ENCODE measurements at regions not wholly inside any gene's neighbourhood (a gene's known extent, or its start where the extent isn't known, plus 50 kb on each side); places are given as distances from the start of the nearest gene placed in this dataset.

DNA sequence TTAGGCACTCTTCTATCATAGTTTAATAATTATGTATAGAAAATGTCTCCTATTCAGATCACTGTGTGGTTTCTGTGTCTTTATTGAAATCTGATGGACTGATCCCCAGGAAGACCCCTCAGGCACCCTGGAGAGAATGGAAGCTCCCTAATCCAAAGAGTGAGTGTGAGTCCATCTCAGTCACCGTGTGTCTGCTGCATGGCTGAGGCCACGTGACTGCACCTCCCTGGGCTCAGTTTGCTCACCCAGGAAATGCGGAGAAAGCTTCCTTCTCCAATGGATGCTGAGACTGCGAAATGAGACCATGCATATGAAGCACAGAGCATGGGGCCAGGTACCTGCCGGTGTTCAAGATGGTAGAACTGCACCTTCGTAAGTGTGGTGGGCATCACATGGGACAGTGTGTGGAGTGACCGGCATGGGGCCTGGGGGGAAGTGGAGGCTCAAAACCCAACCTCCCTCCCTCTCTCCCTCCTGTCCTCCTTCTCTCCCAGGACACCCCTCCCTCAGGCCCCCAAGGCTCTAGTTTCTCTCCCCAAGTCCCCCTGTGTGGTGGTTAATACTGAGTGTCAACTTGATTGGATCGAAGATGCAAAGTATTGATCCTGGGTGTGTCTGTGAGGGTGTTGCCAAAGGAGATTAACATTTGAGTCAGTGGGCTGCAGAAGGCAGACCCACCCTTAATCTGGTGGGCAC lies 557.5 kb downstream of the PTPRU start:
- TF ChIP-seq, protein P1, sequence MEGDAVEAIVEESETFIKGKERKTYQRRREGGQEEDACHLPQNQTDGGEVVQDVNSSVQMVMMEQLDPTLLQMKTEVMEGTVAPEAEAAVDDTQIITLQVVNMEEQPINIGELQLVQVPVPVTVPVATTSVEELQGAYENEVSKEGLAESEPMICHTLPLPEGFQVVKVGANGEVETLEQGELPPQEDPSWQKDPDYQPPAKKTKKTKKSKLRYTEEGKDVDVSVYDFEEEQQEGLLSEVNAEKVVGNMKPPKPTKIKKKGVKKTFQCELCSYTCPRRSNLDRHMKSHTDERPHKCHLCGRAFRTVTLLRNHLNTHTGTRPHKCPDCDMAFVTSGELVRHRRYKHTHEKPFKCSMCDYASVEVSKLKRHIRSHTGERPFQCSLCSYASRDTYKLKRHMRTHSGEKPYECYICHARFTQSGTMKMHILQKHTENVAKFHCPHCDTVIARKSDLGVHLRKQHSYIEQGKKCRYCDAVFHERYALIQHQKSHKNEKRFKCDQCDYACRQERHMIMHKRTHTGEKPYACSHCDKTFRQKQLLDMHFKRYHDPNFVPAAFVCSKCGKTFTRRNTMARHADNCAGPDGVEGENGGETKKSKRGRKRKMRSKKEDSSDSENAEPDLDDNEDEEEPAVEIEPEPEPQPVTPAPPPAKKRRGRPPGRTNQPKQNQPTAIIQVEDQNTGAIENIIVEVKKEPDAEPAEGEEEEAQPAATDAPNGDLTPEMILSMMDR (IDR thresholded peaks at IDR 0.05 in 8 of 11, conservative IDR thresholded peaks at IDR 0.05 in 3 of 11), result no peak
- no peak for TF ChIP-seq POLR2AphosphoS5 (IDR thresholded peaks at IDR 0.05)
- TF ChIP-seq POLR2A (IDR thresholded peaks at IDR 0.05), result no peak
- H3K27ac ChIP-seq, result no peak overlapping the region
- WGBS, 5 donors, result 79 to 84% (median 80%) methylated on average over 8 of the region's 8 CpGs
- H3K36me3 ChIP-seq, result no peaks in the 10 kb centered on the region
- intact Hi-C loops (cut with DNase I; ENCODE audit: low total_unique reads), result loop anchor here (10.0 kb wide), 2 partner anchors 291 to 911 kb away; no protein-coding TSS in a partner anchor
- DNase-seq, result no peak
- H3K4me1 ChIP-seq, result no peaks in the 10 kb centered on the region
- H3K9me3 ChIP-seq, result peaks cover 0 to 23% (median 21%) of the 10 kb centered on the region in 8 donors
- no peak overlapping the region for H3K4me3 ChIP-seq
- peaks cover 0 to 28% (median 0%) of the 10 kb centered on the region in 7 donors for H3K27me3 ChIP-seq (replicated peaks in 1 of 7)

DNA sequence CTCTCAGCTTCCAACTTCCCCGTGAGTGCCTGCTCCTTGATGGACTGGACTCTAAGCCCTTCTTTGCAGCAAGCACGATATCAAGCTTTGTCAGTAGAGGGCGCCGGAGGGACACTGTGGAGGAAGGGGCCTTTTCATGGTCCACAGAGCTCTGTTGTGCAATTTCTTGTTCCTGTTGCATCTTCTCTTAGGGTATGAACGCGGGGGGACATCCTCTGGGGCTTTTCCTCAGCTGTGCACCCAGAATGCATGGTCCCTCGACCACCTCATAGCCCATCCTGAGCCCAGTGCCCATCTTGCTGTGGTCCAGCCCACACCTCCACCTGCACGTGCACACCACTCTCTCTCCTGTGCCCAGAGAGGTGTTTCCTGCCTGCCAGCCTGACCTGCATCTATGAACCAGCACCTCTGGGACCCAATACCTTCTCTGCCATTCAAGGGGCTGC lies 556.8 kb downstream of the PTPRU start:
- Histone ChIP-seq H3K27me3 (replicated peaks in 1 of 7) (peaks cover 0 to 32% (median 0%) of the 10 kb centered on the region in 7 donors), H3K4me1 (no peaks in the 10 kb centered on the region), H3K4me3 (no peak overlapping the region), H3K9me3 (peaks cover 0 to 23% (median 21%) of the 10 kb centered on the region in 8 donors), H3K36me3 (no peaks in the 10 kb centered on the region), H3K27ac (no peak overlapping the region)
- intact Hi-C loops (cut with DNase I; ENCODE audit: low total_unique reads), result loop anchor here (10.0 kb wide), 2 partner anchors 292 to 912 kb away; no protein-coding TSS in a partner anchor
- WGBS, 5 donors, result 7 to 11% (median 9%) methylated on average over 8 of the region's 8 CpGs
- DNase-seq, result no peak
- TF ChIP-seq, protein P1 (IDR thresholded peaks at IDR 0.05 in 8 of 11, conservative IDR thresholded peaks at IDR 0.05 in 3 of 11), result peak; percentile 27 to 72 (median 57)
- TF ChIP-seq POLR2A (IDR thresholded peaks at IDR 0.05), result no peak

- Histone ChIP-seq H3K27me3 (replicated peaks in 1 of 7) (peaks cover 0 to 48% (median 0%) of the 10 kb centered on the region in 7 donors), H3K4me3 (no peak overlapping the region), H3K9me3 (peaks cover 0 to 1% (median 0%) of the 10 kb centered on the region in 8 donors), H3K27ac (no peak overlapping the region), H3K4me1 (no peaks in the 10 kb centered on the region), H3K36me3 (no peaks in the 10 kb centered on the region)
- peak; percentile 40 for DNase-seq
- TF ChIP-seq POLR2AphosphoS5 (IDR thresholded peaks at IDR 0.05) (no peak), POLR2A (IDR thresholded peaks at IDR 0.05) (no peak)
- TF ChIP-seq, protein P1 (IDR thresholded peaks at IDR 0.05 in 8 of 11, conservative IDR thresholded peaks at IDR 0.05 in 3 of 11), result no peak
- intact Hi-C loops (cut with DNase I; ENCODE audit: low total_unique reads), result loop anchor here (10.0 kb wide), 2 partner anchors 295 to 915 kb away; no protein-coding TSS in a partner anchor
- 63 to 87% (median 73%) methylated on average over 5 to 6 of the region's 6 CpGs for WGBS, 5 donors
Measured at GRCh38 chr1:29789910-29790247, 553.6 kb downstream of the PTPRU start.

DNA sequence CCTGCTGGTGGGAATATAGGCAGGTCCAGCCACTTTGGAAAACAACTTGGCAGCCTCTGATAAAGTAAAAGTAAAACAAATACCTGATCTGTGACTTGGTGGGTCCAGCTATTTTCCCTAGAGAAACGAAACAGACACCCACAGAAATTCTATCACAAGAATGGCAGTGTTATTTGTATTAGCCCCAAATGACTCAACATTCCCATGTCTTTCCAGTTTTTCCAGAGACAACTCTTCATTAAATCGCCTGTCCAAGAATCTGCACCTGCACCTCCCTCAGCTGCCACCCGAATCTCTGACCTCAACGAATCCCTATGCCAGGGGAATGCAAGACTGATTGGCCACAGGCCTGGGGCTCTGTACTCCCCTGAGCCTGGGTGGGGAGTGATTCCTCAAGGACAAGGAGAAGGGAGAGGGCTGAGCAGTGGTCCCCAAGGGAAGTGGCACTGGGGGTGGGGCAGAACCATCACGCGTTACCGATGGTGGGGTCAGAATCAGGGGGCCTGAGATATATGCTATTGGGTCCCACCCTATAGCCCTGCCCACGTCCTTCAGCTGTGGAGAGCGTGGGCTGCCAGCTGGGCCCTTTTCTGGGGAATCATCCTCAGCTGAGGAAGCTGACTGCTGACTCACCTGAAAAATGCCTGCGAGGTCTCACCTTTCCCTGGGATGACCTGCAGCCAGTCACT lies 553.0 kb downstream of the PTPRU start:
- Histone ChIP-seq H3K4me3 (no peak overlapping the region), H3K9me3 (no peaks in the 10 kb centered on the region), H3K4me1 (no peaks in the 10 kb centered on the region), H3K27ac (no peak overlapping the region), H3K36me3 (no peaks in the 10 kb centered on the region), H3K27me3 (replicated peaks in 1 of 7) (peaks cover 0 to 53% (median 0%) of the 10 kb centered on the region in 7 donors)
- TF ChIP-seq POLR2A (IDR thresholded peaks at IDR 0.05), result no peak
- TF ChIP-seq POLR2AphosphoS5 (IDR thresholded peaks at IDR 0.05), result no peak
- TF ChIP-seq, protein P1 (IDR thresholded peaks at IDR 0.05 in 8 of 11, conservative IDR thresholded peaks at IDR 0.05 in 3 of 11), result no peak
- intact Hi-C loops (cut with DNase I; ENCODE audit: low total_unique reads), result no loop called here
- peak; percentile 38 for DNase-seq
- WGBS, 5 donors, result 53 to 76% (median 67%) methylated on average over 4 to 10 of the region's 10 CpGs

Measured in spleen (tissue), 11 donors.